HG02970 (cell line): ENCODE measurements at regions not wholly inside any gene's neighbourhood (a gene's known extent, or its start where the extent isn't known, plus 50 kb on each side); places are given as distances from the start of the nearest gene placed in this dataset.
"Not testable (repeated sequence)": the region's sequence is repeated elsewhere in the genome, so short reads cannot be mapped to it uniquely, and the experiment has no call there.

ENCODE experiments used
- ATAC-seq: cut with Tn5 transposase; IDR thresholded peaks from one replicate; pipeline ENCODE4 v1.9.1; 2021; ENCODE audit warnings: mild to moderate bottlenecking, moderate library complexity, moderate number of reproducible peaks; ENCODE audit not compliant: unreplicated experiment, low FRiP score

GRCh38 chr4:155592179-155592937 lies 74.3 kb upstream of the GUCY1A1 start:
- no peak for ATAC-seq

- no peak for ATAC-seq
These were observed 74.9 kb upstream of the GUCY1A1 start for GRCh38 chr4:155591738-155592143.

GRCh38 chr4:155590796-155591585 lies 75.7 kb upstream of the GUCY1A1 start:
- ATAC-seq = no peak

- no peak for ATAC-seq
These were observed 78.2 kb upstream of the GUCY1A1 start for GRCh38 chr4:155588437-155588836.

GRCh38 chr4:155587766-155588165 lies 78.9 kb upstream of the GUCY1A1 start:
- no peak for ATAC-seq

GRCh38 chr4:155582971-155583437 lies 83.6 kb upstream of the GUCY1A1 start:
- no peak for ATAC-seq

- no peak for ATAC-seq
These were observed 84.6 kb upstream of the GUCY1A1 start for GRCh38 chr4:155582041-155582440.

GRCh38 chr4:155578726-155579370 lies 87.8 kb upstream of the GUCY1A1 start:
- ATAC-seq = no peak

- ATAC-seq = no peak
These were observed 88.4 kb upstream of the GUCY1A1 start for GRCh38 chr4:155578219-155578618.

GRCh38 chr4:155574329-155574728 lies 92.3 kb upstream of the GUCY1A1 start:
- ATAC-seq = not testable (repeated sequence)

- no peak for ATAC-seq
These were observed 93.5 kb upstream of the GUCY1A1 start for GRCh38 chr4:155573126-155573525.

- no peak for ATAC-seq
These were observed 94.4 kb upstream of the GUCY1A1 start for GRCh38 chr4:155572106-155572703.

- no peak for ATAC-seq
These were observed 95.3 kb upstream of the GUCY1A1 start for GRCh38 chr4:155571184-155571944.

GRCh38 chr4:155570661-155571060 lies 96.0 kb upstream of the GUCY1A1 start:
- no peak for ATAC-seq

GRCh38 chr4:155569960-155570515 lies 96.6 kb upstream of the GUCY1A1 start:
- no peak for ATAC-seq

- no peak for ATAC-seq
These were observed 97.2 kb upstream of the GUCY1A1 start for GRCh38 chr4:155569471-155569870.

GRCh38 chr4:155568641-155569220 lies 97.9 kb upstream of the GUCY1A1 start:
- ATAC-seq = no peak

GRCh38 chr4:155566354-155566753 lies 100.3 kb upstream of the GUCY1A1 start:
- no peak for ATAC-seq

GRCh38 chr4:155565776-155566175 lies 100.9 kb upstream of the GUCY1A1 start:
- ATAC-seq = no peak
